ENCODE measurements at regions not wholly inside any gene's neighbourhood (a gene's known extent, or its start where the extent isn't known, plus 50 kb on each side); places are given as distances from the start of the nearest gene placed in this dataset.

DNA sequence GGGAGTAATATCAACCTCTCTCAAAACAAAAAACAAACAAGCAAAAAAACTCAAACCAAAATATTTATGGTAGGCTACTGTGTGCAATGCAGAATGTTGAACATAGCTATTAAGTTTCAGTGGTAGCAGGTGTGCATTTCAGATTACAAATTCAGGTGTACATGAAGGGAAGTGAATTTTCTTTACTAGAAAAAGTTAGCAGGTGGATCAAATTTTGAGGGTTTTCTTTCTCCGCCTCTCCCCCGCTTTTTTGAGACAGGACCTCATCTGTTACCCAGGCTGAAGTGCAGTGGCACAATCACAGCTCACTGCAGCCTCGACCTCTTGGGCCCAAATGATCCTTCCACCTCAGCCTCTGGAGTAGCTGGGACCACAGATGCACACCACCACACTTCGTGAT lies 109.7 kb upstream of the GOLIM4 start:
- intact Hi-C loops (cut with DNase I) = no loop called here
- DNase-seq = no peak

DNA sequence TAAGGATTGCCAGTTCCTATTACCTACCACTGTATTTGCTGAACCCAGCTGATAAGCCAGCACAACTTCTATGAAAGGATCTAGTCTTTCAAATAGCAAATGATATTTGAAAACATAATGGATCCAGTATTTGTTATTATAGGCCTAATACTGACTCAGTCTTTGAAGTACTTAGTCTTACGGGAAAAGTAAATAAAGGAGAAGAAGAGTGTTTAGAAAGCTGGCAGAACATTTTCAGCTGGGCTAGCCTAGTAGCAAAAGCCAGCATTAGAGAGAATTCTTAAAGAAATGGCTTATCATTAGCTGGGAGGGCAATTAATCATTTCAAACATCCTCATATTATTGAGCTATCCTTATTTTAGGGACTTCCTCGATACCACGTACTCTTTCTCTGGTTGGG lies 101.4 kb upstream of the GOLIM4 start:
- no peak for DNase-seq
- intact Hi-C loops (cut with DNase I) = no loop called here

GRCh38 chr3:168191856-168192255 lies 96.1 kb upstream of the GOLIM4 start:
- intact Hi-C loops (cut with DNase I) = no loop called here
- DNase-seq = no peak

- intact Hi-C loops (cut with DNase I) = no loop called here
- DNase-seq = no peak
Observed at GRCh38 chr3:168187233-168187632, 91.5 kb upstream of the GOLIM4 start.

DNA sequence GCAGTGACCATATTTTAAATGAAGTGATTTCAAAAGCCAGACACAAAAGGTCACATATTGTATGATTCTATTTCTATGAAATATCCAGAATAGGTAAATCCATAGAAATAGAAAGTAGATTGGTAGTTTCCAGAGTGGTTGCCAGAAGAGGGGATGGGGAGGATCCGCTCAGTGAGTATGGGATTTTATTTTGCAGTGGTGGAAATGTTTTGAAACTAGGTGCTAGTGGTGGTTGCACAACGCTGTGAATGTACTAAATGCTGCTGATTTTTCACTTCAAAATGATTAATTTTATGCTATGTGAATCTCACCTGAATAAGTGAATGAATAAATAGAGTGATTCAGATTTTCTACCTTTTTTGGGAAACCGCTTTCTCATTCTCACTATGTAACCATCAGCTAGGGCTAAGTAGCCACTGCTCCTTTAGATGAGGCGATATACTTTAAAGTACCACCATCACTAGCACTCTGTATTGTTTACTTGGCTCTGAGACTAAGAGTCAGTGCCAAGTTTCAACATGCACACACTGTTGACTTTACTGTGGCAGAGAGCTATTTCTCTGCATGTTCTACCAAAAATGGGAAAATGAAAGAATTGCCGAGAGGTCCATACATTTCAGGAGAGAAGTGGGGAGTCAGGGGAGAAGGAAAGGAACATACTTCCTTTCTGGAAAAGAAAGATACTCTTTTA lies 90.7 kb upstream of the GOLIM4 start:
- DNase-seq = no peak
- intact Hi-C loops (cut with DNase I) = no loop called here

GRCh38 chr3:168183774-168184173 lies 88.0 kb upstream of the GOLIM4 start:
- intact Hi-C loops (cut with DNase I) = no loop called here

DNA sequence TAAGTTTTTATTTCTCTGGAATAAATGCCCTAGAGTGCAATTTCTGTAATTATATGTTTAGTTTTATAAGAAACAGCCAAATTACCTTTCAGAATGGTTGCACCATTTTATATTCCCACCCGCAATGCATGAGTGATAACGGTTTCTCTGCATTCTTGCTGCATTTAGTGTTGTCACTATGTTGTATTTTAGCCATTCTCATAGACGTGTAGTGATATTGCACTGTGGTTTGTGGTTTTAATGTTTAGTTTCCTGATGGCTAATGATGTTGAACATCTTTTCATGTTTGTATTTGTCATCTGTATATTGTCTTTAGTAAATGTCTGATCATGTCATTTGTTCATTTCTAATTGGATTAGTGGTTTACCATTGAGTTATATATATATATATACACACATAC lies 73.0 kb upstream of the GOLIM4 start:
- intact Hi-C loops (cut with DNase I) = no loop called here
- DNase-seq = no peak

More at GRCh38 chr3:168183774-168184173, 88.0 kb upstream of the GOLIM4 start:
- no peak for DNase-seq

GRCh38 chr3:168165390-168166269 lies 69.9 kb upstream of the GOLIM4 start:
- DNase-seq = peak in 41 of 42 donors; percentile 9 to 90 (median 68)
- intact Hi-C loops (cut with DNase I) = loop anchor here (1.0 kb wide), 1 partner anchor 118 kb away; no protein-coding TSS in a partner anchor

DNA sequence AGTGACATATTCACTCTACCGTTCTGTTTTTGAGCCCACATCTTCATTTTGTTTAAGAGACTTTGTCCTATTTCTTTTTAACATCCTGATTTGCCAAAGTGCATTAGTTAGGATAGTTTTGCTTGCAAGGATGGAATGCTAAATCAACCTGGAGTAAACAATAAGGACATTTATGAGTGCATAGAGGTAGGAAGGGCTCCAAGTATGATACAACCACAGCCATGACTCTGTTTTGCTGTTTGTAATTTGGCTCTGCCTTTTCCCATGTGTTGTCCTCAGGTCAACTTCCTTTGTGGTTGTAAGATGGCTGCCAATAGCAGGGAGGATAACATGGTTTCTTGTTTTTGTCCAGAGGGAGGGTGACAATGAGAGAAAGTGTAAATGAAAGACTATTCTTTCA lies 66.4 kb upstream of the GOLIM4 start:
- intact Hi-C loops (cut with DNase I) = loop anchor here (5.0 kb wide), 1 partner anchor 65 kb away; the partner anchor contains the start of gene GOLIM4
- no peak for DNase-seq

- intact Hi-C loops (cut with DNase I) = loop anchor here (5.0 kb wide), 1 partner anchor 64 kb away; the partner anchor contains the start of gene GOLIM4
- no peak for DNase-seq
Observed at GRCh38 chr3:168161696-168162095, 66.0 kb upstream of the GOLIM4 start.

DNA sequence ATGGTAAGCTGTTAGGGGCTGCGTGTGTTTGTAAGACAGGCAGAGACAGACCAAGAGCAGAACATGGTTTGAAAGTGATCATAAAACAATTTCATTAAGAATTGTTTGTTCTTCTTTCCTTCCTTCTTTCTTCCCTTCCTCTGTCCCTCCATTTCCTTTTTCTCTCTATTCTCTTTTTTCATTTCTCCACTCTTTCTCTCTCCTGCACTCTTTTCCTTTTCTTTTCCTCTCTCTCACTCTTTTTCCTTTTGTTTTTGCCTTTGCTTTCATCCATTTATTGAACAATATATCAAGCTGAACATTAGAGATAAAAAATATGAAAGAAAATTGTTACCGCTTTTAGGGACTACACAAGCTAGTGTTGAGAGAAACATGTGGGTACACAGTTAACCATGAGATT lies 62.2 kb upstream of the GOLIM4 start:
- intact Hi-C loops (cut with DNase I) = no loop called here
- DNase-seq = no peak

- intact Hi-C loops (cut with DNase I) = no loop called here
- DNase-seq = no peak
Observed at GRCh38 chr3:168157099-168157700, 61.5 kb upstream of the GOLIM4 start.

DNA sequence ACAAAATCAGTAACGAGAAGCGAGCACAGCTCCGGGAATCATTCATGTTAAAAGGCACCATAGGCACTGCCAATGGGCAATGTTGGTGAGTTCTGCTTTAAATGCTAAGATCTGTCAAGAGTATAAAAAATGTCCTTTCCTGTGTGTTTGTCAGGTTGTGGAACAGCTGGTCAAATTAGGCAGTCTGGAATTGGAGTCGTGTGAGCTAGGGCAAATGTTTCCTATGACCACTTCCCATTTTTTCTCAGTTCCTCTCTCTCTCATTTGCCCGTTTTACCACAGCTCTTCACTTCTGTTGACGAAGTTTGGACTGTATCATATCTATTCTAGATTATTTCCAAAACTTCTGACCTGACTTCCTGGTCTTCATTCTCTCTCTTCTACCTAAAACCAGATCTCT lies 60.8 kb upstream of the GOLIM4 start:
- no peak for DNase-seq
- intact Hi-C loops (cut with DNase I) = no loop called here

- intact Hi-C loops (cut with DNase I) = no loop called here
- DNase-seq = no peak
Observed at GRCh38 chr3:168155303-168155702, 59.6 kb upstream of the GOLIM4 start.

DNA sequence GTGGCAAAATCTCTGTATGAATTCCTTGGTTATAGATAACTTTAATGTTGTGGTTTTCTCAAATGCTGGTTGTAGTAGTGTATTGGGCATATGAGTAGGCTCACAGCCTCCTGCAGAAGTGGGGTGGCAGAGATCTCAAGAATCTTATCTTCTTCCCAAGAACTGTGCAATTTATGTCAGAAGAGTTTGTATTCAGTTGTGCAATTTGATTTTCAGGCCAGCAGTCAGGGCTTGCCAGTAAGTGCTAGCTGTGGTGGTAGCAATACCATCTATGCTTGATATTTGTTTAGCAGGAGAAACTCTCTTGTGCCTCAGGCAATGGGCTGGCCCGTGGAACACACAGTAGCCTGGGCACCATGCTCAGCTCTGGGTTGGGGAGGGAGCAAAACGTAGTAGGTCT lies 58.4 kb upstream of the GOLIM4 start:
- DNase-seq = no peak
- intact Hi-C loops (cut with DNase I) = no loop called here

DNA sequence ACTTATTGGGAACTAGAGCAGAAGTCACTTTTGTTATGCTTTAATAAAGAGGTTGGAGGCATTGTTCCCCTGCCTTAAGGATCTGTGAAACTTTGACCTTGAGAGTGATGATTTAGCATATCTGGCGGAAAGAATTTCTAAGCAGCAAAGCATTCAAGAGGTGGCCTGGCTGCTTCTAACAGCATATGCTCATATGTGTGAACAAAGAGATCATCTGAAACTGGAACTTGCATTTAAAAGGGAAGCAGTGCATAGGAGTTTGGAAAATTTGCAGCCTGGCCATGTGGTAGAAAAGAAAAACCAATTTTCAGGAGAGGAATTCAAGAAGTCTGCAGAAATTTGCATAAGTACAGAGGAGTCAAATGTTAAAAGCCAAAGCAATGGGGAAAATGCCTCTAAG lies 56.4 kb upstream of the GOLIM4 start:
- intact Hi-C loops (cut with DNase I) = no loop called here
- DNase-seq = no peak

Data from head of caudate nucleus (tissue), 42 donors.